ENCODE measurements at regions not wholly inside any gene's neighbourhood (a gene's known extent, or its start where the extent isn't known, plus 50 kb on each side); places are given as distances from the start of the nearest gene placed in this dataset.
A peak's percentile ranks its signal among the peaks of the same experiment; 100 is the strongest.
"Not testable (repeated sequence)": the region's sequence is repeated elsewhere in the genome, so short reads cannot be mapped to it uniquely, and the experiment has no call there.

DNA sequence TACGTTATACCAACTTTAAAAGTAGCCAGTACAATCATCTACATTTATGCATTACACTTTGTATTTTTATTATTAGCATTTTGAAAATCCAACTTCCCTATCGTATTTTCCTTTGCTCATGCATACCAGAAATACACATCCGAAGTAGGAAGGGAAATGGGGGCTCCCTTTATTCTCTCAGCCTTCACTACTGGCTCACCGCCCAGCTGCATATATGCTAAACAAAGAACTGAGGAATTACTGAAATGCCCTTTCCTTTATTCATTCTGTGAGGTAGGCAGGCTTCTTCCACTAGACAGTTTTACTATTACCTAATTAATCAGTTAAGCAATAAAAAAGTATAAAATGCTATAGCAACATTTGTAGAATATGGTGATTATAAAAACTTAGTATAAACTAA lies 291.6 kb downstream of the KLF12 start:
- no peak for DNase-seq (ENCODE audit: low spot score)

DNA sequence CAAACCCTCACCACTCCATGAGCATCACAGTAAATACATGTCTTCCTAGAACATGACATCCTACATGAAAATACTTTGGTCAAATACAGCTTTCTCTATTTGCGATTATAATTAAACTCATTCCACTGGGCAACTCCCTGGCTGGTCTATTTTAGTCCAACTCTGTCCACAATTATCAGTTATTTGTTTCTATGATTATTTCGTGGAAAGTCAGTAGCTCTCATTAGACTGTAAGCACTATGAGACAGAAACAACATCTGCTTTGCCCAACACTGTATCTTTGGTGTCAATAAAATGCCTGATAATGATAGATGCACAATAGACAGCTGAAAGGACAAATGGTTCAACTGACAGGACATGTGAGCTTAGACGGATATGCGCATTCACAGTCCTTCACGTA lies 292.0 kb downstream of the KLF12 start:
- DNase-seq (ENCODE audit: low spot score), result no peak

DNA sequence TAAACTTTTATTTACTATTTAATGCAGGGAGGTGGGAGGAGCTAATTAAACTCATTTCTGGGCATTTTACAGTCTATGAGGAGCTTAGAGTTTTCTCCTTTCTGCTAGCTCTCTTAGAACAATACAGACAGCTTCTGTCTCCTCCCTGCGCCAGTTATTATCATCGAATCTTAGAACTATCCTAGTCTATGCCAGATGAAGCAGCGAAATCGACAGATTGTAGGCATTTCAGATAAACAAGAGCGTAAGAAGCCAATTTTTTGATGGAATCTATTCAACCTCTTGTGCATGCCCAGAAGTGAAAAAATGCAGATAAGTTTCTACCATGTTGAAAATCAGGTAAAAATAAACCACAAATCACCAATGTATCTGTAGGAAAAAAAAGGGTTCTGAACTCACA lies 297.1 kb downstream of the KLF12 start:
- DNase-seq (ENCODE audit: low spot score), result no peak

DNA sequence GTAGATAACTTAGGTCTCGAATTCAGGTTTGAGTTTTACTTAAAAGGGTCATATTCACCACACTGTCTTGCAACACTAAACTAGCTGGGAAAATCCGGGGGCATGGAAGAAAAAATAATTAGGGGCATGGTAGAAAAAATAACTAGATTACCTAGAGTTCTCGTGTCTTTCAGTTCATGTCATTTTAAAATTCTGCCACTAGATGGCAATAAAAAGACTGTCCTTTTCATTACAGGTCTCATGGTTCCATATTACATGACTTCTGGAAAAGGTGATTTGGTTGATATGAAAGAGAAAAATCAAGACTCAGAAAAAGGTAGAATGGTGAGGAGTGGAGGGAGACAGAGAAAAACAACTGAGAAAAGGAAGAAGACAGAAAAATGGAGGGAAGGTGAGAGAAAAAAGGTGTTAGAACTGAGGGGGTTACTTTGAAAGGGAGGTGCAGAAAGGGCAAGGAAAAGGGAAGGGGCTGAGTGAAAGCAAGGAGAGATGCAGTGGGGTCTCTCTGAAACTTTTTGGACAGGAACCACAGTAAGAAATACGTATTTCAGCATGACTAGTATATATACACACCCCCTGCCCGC lies 299.0 kb downstream of the KLF12 start:
- DNase-seq (ENCODE audit: low spot score), result peak; percentile 58

DNA sequence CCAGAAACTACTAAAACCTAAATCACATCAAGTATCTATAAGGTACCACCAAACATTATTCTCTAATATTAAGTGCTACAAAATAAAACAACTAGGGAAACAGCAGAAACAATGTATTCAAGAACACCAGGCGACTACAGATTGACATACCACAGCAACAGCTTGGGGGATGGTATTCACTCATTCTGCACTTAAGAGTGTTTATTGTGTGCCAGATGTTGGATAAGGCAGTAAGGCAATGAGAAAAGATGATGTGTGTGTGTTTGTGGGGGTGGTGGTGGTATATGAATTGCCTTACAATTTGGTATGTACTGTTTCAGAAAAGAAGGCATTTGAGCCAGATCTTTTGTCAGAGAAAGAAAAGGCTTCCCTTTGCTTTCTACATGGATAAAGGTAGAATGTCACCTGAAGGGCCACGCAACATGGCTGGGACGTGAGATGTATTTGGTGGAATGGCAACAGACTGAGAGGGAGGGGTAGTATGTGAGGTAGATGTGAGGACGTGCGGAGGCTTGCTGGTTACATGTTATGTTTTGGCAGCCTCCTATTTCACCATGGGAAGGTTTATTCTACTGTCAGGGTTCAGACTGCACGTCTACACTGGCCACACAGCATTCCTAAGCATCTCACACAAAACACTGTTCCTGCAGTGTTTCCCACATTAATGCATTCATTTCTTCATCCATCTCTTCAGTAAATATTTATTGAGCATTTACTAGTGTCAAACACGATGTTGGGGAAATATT lies 300.7 kb downstream of the KLF12 start:
- no peak for DNase-seq (ENCODE audit: low spot score)

DNA sequence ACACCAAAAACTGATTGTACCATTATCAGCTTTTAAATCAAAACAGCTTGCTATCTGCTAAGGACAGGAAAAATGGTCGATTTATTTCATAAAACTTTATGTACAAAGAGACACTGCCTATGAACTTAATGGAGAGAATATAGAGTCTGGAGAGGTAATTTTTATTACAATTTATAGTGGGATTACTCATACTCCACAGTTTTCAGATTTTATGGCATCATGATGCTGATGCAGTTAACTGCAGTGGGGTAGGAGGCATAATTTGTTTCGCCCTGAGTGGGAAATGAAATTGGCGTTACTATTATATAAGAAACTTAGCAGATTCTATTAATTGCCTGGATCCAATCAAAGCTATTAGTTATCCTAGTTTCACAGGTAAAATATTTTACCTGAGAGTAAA lies 301.4 kb downstream of the KLF12 start:
- no peak for DNase-seq (ENCODE audit: low spot score)

DNA sequence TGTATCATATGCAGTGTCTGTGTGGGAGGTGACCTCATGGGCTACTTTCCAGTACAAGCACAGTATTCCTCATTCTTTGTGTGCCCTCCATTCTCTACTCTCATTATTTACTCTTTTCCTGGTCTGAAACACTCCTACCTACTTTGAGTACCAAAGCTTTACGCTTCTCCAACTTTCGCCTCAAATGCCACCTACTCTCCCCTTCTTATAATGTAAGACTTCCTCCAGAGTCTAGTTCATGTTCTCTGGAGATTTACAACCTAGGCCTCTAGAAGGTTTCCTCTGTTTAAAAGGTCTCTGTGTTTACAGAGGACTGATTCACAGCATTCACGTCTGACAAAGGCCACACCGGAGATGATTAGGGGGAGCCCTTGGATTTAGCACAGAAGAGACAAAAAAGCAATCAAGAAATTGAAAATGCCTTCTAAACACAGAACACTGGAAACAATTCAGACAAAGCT lies 302.0 kb downstream of the KLF12 start:
- DNase-seq (ENCODE audit: low spot score), result no peak

DNA sequence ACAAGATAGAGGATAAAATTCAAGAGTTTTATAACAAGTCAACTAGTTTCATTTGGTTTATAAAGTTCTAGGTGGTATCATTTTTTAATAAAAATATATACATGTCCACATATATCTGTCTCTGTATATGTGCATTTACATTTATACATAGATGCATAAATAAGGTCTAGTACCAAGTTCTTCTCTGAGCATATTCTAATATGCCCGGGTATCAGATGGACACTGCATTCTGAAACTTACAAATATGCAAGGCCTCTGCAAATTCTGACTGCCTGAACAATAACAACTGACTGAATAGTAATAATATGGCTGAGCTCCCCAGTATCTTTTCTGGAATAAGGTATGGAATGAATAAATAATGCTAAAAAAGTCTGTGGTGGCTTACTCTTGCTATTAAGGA lies 304.8 kb downstream of the KLF12 start:
- no peak for DNase-seq (ENCODE audit: low spot score)

DNA sequence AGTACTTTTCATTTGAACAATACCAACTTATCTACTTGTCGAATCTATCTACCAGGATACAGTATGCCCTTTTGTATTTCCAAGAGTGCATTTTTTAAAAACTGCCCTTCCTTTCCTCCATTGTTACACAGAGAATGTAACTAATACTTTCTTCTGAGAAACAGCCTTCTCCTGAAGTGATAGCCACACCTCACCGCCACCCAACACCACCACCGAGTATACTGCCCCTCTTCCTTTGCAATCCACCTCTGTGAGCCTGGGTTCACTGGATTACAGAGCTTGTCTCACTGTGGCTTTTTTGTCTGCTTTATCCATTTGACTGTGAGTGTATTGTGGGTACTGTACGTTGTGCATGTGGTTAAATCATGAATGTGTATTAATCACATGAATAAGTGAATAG lies 305.4 kb downstream of the KLF12 start:
- DNase-seq (ENCODE audit: low spot score), result no peak

DNA sequence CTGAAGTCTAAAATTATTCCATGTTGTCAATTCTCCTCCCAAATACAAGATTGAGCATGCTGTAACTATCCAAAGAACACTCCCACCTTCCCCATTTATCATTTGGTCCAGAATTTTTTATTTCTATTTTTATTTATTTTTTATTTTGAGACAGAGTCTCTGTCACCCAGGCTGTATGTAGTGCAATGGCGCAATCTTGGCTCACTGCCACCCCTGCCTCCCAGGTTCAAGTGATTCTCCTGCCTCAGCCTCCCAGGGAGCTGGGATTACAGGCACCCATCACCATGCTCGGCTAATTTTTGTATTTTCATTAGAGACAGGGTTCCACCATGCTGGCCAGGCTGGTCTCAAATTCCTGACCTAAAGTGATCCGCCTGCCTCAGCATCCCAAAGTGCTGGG lies 306.8 kb downstream of the KLF12 start:
- DNase-seq (ENCODE audit: low spot score), result no peak

DNA sequence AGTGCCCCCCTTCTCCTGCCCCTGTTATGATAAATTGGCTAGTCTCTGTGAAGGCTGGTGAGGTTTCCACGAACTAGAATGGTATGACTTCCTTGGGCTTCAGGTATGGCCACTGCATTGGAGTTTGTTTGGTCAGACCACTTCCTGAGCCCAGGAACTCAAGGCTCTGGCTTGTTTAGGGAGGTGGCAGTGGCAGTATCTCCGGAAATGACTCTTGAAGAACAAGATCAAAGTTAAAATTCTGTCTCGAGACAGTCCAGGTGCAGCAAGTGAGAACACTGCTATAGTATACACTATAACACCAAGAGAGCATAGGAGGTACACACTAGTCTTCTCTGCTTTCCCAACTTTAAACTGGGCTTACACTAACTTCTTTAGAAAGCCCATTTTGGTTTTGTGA lies 309.1 kb downstream of the KLF12 start:
- DNase-seq (ENCODE audit: low spot score), result no peak

DNA sequence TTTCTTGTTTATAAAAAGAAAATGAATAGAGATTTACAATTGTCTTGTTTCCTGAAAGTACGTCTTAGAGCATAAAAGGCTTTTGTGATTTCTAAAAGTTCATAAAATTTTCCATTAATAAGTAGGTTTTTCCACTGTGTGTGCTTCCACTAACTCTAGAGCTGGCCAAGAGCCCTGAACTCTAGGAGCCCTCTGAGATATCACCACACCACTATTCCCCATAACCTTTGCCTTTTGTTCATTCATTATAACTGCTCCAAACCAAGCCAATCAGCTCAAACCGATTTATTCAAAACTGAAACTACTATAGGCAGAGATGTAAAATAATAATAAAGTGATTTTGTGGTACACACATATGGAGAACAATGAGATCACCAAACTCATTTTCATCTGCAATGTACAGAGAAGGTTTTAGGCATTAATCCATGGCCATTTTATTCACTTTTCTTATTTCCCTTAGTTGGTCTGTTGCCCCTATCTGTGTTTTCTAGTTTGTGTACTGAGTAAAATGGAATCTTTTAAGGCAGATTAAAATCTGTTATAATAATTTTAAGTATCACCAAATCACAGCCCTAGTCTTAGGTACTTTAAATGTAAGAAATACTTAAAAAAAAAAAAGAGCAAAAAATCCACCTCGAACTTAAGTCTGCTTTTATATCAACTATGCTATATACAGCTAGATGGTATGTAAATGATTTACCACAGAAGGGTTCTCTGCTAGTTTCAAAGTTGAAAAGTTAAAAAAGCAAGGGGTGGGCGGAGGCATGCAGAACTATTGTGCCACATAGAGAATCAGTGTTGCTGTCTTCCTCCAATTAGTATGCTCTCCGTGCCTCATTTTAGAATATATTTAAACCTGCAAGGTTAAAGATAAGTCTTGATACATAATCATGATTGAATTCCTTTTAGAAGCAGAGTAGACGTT lies 311.3 kb downstream of the KLF12 start:
- no peak for DNase-seq (ENCODE audit: low spot score)

DNA sequence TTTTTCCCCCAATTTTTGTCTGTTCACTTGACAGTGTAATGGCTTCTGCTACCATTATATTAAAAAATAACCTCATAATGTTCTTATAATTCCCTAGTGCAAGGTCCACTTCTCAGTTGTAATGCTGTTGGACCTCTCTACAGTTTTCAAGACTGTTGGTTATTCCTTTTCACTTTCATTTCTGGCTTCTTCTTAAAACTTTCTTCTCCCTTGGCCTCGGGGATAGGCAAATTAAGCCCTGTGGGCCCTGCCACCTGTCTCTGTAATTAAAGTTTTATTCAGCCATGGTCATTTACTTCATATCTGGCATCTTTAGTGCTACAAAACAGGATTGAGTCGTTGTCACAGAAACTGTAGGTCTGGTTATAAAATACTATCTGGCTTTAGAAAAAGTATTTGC lies 313.5 kb downstream of the KLF12 start:
- no peak for DNase-seq (ENCODE audit: low spot score)

DNA sequence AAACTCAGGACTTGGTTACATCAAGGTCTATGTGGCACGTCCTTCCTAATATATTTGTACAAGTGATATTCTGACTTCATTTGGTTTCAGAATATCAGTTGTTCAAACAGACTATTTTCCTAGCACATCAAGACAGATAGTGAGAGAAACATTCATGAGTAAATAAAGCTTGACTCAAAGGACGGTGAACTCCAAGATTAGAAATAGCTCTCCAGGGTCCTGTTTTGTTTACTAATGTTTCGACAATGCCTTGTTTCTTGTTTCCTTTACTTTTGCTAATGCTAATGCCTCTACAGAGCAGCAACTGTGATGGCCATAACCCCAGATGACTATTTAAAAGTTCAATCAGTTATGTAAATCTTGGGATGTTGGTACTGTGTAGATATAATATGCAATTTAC lies 313.9 kb downstream of the KLF12 start:
- no peak for DNase-seq (ENCODE audit: low spot score)

DNA sequence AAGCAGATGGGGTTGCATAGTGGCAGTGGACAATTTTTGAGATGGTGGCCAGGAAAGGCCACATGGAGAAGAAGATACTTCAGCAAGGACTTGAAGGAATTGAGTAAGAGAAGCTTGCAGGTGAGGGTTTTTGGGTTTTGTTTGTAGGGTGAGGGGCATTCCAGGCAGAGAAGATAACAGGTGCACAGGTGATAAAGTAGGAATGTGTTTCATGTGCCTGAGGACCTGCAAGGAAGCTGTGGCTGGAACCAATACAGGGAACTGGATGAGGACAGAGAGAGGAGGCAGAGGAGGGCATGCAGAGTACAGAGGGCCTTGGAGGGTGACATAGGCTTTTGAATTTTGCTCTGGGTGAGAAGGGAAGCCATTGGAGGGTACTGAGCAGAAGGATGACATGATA lies 314.5 kb downstream of the KLF12 start:
- no peak for DNase-seq (ENCODE audit: low spot score)

DNA sequence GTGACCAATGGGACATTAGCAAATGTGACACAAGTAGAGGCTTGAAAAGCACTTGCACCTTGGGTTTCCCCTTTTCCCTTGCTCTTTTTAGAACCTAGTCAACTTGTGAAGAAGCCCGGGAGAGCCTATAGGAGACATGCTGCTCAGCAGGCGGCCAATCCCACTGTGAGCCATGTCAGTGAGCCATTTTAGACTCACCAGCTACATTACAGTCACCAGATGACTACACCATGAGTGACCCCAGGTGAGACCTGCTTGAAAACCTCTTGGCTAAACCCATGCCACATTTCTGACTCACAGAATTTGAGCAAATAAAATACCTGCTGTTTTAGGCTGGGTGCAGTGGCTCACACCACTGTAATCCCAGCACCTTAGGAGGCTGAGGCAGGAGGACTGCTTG lies 317.5 kb downstream of the KLF12 start:
- peak; percentile 44 for DNase-seq (ENCODE audit: low spot score)

DNA sequence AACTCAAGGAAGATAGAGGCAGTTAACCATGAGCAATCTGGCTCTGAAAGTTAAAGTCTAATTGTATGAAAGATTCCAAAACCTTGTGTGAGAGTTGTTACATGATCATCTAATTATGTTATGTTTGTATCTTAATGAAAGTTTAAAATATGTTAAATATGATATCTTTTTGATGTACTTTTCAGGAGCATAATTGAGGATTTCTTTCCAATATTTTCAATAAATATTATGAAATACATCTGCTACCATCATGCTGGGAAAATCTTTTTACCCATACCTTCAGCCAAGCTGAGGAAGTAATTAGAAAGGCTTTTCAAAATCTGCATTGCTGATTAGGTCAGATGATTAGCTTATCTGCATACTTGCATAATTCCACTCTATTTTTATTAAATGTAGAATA lies 318.4 kb downstream of the KLF12 start:
- no peak for DNase-seq (ENCODE audit: low spot score)

DNA sequence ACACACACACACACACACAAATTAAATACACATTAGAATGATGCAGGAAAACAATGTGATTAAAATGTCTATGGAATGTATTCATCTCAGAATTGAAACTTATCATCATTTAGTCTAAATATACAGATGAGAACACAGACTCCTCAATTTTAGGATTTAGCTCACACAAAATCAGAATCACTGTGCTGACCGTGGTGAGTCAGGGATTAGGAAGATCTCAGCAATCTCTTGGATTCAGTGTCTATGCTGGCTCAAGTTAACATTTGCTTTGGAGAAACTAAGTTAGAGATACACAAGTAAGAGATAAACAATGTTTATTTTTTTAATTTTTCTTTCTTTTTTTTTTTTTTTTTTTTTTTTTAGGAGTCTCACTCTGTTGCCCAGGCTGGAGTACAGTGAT lies 323.6 kb downstream of the KLF12 start:
- no peak for DNase-seq (ENCODE audit: low spot score)

DNA sequence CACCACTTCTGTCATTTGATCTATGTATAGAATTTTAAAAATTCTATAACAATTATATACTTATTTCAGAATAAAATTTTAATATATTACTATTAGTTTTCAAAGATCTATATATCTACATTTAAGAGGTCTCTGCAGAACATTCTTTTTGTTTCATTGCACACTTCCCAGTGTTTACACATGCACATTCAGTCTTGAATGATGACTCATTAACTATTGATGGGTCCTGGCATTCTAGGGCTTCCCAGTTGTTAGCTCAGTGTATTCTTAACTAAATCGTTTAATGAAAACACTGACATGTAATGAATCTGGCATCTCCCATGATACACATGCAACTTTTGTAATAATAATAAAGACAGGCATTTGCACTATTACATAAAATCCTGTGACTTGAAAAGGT lies 324.6 kb downstream of the KLF12 start:
- DNase-seq (ENCODE audit: low spot score), result no peak

DNA sequence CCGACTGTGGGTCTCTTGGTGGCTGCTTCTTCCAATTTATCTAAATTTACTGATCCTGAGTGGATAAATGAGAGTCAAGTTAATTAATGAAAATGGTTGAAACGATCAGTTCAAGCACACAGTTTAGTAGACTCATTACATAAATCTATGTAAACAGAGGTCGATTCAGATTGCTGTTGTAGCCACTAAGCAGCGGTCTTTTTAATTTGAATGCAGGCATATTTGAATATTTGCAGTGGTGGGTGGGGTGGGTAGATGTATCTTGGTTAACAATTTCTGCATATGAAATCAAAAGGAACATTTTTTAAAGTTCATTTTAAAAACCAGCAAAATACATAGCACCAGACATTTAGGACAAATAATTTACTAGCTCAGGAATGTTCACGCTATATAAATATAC lies 325.9 kb downstream of the KLF12 start:
- no peak for DNase-seq (ENCODE audit: low spot score)

DNA sequence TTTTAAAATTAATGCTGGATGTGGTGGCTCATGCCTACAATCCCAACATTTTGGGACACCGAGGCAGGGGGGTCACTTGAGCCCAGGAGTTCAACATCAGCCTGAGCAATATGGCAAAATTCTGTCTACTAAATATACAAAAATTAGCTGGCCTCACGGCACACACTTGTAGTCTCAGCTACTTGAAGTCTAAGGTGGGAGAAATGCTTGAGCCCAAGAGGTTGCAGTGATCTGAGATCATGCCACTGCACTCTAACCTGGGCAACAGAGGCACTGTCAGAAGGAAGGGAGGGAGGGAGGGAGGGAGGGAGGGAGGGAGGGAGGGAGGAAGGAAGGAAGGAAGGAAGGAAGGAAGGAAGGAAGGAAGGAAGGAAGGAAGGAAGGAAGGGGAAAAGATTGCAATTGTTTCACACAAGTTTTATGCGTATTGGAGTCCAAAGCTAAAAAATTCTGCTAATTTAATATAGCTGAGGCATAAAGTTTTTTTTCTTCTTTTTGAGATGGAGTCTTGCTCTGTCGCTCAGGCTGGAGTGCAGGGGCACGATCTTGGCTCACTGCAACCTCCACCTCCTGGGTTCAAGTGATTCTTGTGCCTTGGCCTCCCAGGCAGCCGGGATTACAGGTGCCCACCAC lies 328.8 kb downstream of the KLF12 start:
- not testable (repeated sequence) for DNase-seq (ENCODE audit: low spot score)

DNA sequence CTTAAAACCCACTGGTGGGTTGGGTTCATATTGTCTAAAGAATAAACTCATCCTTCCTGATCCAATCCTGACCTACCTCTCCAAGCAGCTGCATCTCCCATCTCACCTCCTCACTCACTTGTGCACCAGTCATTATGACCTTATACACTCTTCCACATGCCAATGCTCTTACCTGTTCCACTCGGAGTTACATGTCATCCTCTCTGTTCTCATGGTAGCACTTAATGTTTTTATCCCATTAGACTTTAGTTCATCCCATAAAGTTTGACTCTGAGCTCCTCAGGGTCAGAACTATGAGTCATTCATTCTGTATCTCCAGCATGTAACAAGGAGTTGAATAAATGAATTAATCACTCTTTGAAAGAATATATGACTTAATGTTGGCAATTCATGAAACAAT lies 330.2 kb downstream of the KLF12 start:
- DNase-seq (ENCODE audit: low spot score), result peak; percentile 8

DNA sequence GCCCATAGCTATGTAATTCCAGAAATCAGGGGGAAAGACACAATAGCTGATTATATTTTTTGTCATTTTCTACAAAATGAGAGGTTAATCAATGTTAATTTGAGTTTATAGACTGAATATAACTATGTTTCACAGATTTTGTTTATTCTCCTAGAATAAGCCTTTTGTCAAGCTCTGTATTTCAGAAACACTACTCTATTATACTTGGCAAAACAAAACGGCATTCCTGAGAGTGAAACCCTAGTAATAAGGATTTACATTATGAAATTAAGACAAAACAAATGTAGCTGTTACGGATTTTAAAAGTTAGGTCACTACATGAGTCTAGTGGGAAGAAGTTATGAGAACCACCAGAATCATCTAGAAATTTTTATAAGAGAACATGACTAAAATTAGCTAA lies 334.2 kb downstream of the KLF12 start:
- DNase-seq (ENCODE audit: low spot score), result no peak
